WERI-Rb-1 (cell line): ENCODE measurements at regions not wholly inside any gene's neighbourhood (a gene's known extent, or its start where the extent isn't known, plus 50 kb on each side); places are given as distances from the start of the nearest gene placed in this dataset.

Experiments used
- DNase-seq: peaks from one replicate; pipeline ENCODE4 v3.0.0-alpha.2; 2020
- H3K27ac ChIP-seq: fragments of 250-450 bp; sonication (Bioruptor Pico); 2 replicates; pipeline ENCODE4 v1.5.1; 2020; ENCODE audit warnings: mild to moderate bottlenecking, moderate library complexity
- H3K27me3 ChIP-seq: fragments of 250-450 bp; sonication (Bioruptor Pico); 2 replicates; pipeline ENCODE4 v1.5.1; 2021; ENCODE audit warnings: mild to moderate bottlenecking, low read depth, moderate library complexity; ENCODE audit not compliant: insufficient read depth, severe bottlenecking
- H3K36me3 ChIP-seq: fragments of 250-450 bp; sonication (Bioruptor Pico); 2 replicates; pipeline ENCODE4 v1.5.1; 2020; ENCODE audit warnings: mild to moderate bottlenecking, moderate library complexity
- H3K4me3 ChIP-seq: 2 replicates; pipeline ENCODE4 v1.5.1; 2011; ENCODE audit warnings: low read depth, mild to moderate bottlenecking, control low read depth, low read length
- H3K9me3 ChIP-seq: fragments of 250-450 bp; sonication (Bioruptor Pico); 2 replicates; pipeline ENCODE4 v1.5.1; 2021; ENCODE audit warnings: mild to moderate bottlenecking, moderate library complexity; ENCODE audit not compliant: severe bottlenecking
- CTCF ChIP-seq: IDR thresholded peaks from 2 replicates; pipeline ENCODE4 v1.5.1; 2011; ENCODE audit warnings: low read depth, mild to moderate bottlenecking, control low read depth, inconsistent platforms, low read length

GRCh38 chr5:159855476-159856191 lies 60.6 kb upstream of the ADRA1B start:
- H3K27me3 ChIP-seq = peaks cover 2% of the 10 kb centered on the region
- H3K9me3 ChIP-seq = peaks cover 4% of the 10 kb centered on the region
- no peaks in the 10 kb centered on the region for H3K36me3 ChIP-seq
- no peak for TF ChIP-seq CTCF
- no peak overlapping the region for H3K27ac ChIP-seq
- DNase-seq = no peak
- no peak overlapping the region for H3K4me3 ChIP-seq

- no peak for TF ChIP-seq CTCF
- no peaks in the 10 kb centered on the region for H3K9me3 ChIP-seq
- H3K27ac ChIP-seq = no peak overlapping the region
- DNase-seq = no peak
- no peaks in the 10 kb centered on the region for H3K36me3 ChIP-seq
- H3K4me3 ChIP-seq = no peak overlapping the region
- H3K27me3 ChIP-seq = peaks cover 2% of the 10 kb centered on the region
Measured at GRCh38 chr5:159858871-159859270, 57.4 kb upstream of the ADRA1B start.

DNA sequence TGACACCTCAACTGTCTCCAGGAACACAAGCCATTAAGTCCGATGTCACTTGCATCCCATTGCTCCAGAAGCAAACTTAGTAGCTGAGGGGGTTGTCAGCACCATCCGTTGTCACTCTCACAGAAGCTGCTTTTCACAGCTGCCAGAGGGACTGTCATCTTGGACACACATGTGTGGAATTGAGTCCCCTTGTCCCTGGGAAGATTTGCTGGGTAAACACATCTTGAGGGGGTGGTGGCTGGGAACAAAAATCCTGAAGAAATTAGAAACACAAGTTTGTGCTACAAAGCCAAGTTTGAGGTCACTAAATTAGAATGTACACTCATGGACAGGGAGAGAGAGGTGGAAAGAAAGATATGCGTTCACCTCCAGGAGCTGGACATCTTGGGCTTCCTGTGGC lies 55.2 kb upstream of the ADRA1B start:
- no peak for TF ChIP-seq CTCF
- H3K27ac ChIP-seq = no peak overlapping the region
- no peak for DNase-seq
- no peaks in the 10 kb centered on the region for H3K36me3 ChIP-seq
- no peak overlapping the region for H3K4me3 ChIP-seq
- H3K9me3 ChIP-seq = no peaks in the 10 kb centered on the region
- H3K27me3 ChIP-seq = peaks cover 2% of the 10 kb centered on the region

- Histone ChIP-seq H3K4me3 (no peak overlapping the region), H3K9me3 (no peaks in the 10 kb centered on the region), H3K27me3 (no peaks in the 10 kb centered on the region), H3K36me3 (no peaks in the 10 kb centered on the region), H3K27ac (no peak overlapping the region)
- no peak for DNase-seq
- no peak for TF ChIP-seq CTCF
Measured at GRCh38 chr5:159864885-159865691, 51.2 kb upstream of the ADRA1B start.

DNA sequence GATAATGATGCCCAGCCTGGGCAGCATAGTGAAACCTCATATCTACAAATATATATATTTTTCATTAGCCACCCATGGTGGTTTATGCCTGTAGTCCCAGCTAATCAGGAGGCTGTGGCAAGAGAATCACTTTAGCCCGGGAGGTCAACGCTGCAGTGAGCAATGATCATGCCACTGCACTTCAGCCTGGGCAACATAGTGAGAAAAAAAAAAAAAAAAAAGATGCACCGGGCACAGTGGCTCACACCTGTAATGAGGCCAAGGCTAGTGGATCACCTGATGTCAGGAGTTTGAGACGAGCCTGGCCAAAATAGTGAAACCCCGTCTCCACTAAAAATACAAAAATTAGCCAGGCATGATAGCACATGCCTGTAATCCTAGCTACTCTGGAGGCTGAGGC lies 50.2 kb upstream of the ADRA1B start:
- H3K36me3 ChIP-seq = no peaks in the 10 kb centered on the region
- H3K27ac ChIP-seq = no peak overlapping the region
- DNase-seq = no peak
- no peak for TF ChIP-seq CTCF
- H3K27me3 ChIP-seq = no peaks in the 10 kb centered on the region
- no peak overlapping the region for H3K4me3 ChIP-seq
- H3K9me3 ChIP-seq = no peaks in the 10 kb centered on the region
